ENCODE measurements at regions not wholly inside any gene's neighbourhood (a gene's known extent, or its start where the extent isn't known, plus 50 kb on each side); places are given as distances from the start of the nearest gene placed in this dataset.

DNA sequence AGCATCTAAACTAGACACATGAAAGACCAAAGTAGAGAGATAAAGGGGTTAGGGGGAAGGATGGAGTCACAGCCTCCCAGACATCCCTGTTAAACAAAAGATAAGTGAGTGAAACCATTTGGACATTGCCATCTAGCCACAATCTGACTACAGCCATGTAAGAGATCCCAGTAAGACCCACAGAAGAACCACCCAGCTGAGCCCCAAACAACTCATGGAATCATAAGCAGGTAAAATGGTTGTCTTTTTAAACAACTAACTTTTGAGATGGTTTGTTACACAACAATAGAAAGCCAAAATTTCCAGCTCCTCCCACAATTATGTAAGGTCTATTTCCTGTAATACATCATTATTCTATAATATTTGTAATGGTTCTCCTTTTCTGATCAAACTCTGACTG lies 437.5 kb downstream of the IGSF11 start:
- DNase-seq = no peak
- ATAC-seq = no peak

DNA sequence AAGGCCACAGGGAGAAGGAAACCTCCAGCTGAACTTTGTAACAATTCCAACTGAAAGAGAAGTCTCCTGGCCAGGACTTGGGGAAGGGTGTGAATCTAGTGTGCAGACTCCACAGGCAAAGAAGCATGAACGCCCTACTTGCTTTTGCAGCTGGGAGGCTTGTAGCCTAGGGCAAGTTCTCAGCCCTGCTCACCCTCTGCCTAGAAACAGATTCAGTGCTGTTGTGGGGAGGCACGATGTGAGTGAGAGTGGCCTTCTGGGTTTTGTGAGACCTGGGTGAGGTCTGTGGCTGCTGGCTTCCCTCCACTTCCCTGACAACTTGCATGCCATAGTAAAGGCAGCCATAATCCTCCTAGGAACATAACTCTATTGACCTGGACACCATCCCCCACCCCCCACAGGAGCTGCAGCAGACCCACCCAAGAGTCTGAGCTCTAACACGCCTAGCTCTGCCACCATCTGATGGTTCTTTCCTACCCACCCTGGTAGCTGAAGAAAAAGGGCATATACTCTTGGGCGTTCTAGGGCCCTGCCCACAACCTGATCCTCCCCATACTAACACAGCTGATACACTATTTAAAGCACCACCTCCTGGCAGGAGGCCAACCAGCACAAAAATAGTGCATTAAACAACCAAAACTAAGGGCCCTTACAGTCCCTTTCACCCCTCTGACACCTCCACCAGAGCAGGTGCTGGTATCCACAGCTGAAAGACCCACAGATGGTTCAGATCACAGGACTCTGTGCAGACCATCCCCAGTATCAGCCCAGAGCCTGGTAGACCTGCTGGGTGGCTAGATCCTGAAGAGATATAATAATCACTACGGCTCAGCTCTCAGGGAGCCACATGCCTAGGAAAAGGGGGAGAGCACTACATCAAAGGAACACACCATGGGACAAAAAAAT lies 426.5 kb downstream of the IGSF11 start:
- H3K27ac ChIP-seq = no peak overlapping the region
- H3K4me3 ChIP-seq = no peak overlapping the region
- no peaks in the 10 kb centered on the region for H3K4me1 ChIP-seq
- H3K27me3 ChIP-seq = no peaks in the 10 kb centered on the region
- H3K9me3 ChIP-seq = peaks cover 0 to 29% of the 10 kb centered on the region in 2 donors
- TF ChIP-seq, protein P1, sequence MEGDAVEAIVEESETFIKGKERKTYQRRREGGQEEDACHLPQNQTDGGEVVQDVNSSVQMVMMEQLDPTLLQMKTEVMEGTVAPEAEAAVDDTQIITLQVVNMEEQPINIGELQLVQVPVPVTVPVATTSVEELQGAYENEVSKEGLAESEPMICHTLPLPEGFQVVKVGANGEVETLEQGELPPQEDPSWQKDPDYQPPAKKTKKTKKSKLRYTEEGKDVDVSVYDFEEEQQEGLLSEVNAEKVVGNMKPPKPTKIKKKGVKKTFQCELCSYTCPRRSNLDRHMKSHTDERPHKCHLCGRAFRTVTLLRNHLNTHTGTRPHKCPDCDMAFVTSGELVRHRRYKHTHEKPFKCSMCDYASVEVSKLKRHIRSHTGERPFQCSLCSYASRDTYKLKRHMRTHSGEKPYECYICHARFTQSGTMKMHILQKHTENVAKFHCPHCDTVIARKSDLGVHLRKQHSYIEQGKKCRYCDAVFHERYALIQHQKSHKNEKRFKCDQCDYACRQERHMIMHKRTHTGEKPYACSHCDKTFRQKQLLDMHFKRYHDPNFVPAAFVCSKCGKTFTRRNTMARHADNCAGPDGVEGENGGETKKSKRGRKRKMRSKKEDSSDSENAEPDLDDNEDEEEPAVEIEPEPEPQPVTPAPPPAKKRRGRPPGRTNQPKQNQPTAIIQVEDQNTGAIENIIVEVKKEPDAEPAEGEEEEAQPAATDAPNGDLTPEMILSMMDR (IDR thresholded peaks at IDR 0.05) = no peak
- DNase-seq = no peak
- no peak for ATAC-seq
- intact Hi-C loops (cut with DNase I) = no loop called here
- H3K36me3 ChIP-seq = no peaks in the 10 kb centered on the region

More for the DNA sequence above, 437.5 kb downstream of the IGSF11 start:
- H3K36me3 ChIP-seq = no peaks in the 10 kb centered on the region
- TF ChIP-seq, protein P1 (IDR thresholded peaks at IDR 0.05) = no peak
- H3K27ac ChIP-seq = no peak overlapping the region
- H3K9me3 ChIP-seq = peaks cover 0 to 17% of the 10 kb centered on the region in 2 donors
- H3K27me3 ChIP-seq = no peaks in the 10 kb centered on the region
- intact Hi-C loops (cut with DNase I) = no loop called here
- no peaks in the 10 kb centered on the region for H3K4me1 ChIP-seq
- no peak overlapping the region for H3K4me3 ChIP-seq

DNA sequence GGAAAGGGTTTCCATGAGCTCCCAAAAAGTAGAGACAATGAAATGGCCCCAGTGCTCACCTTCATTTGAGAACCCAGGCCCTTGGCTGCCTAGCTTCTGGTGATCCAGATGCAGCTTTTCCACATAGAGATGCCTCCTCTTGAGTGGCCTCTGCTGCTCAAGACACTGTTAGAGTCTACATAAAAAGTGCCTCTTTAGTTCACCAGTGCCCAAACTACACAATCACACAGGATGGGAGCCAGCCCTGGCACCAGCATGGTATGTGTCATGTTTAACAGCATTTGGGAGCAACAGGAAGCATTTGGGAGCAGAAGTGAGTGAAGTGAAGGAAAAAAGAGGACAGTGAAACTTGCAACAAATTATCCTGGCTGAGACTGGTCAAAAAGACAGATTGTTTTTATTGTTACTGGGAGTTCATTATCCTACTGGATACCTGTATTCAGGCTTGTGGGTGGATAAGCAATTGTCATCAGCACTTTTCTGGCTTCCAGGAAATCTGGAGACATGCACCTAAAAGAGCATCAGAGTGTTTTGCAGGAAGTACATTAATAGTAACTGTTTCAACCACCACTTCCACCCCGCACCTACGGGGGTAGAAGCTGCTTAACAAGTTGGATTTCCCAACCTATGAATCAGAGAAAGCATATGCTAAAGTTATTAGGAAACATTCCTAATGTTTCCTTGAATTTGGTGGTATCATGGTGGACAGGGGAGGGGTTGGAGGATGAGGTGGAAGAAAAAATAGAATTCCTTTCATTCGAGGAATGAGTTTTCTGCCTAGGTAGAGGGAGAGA lies 416.2 kb downstream of the IGSF11 start:
- no peak overlapping the region for H3K27ac ChIP-seq
- TF ChIP-seq, protein P1 (IDR thresholded peaks at IDR 0.05) = no peak
- no peaks in the 10 kb centered on the region for H3K9me3 ChIP-seq
- intact Hi-C loops (cut with DNase I) = no loop called here
- H3K4me1 ChIP-seq = no peaks in the 10 kb centered on the region
- H3K27me3 ChIP-seq = no peaks in the 10 kb centered on the region
- no peak overlapping the region for H3K4me3 ChIP-seq
- ATAC-seq = no peak
- no peaks in the 10 kb centered on the region for H3K36me3 ChIP-seq
- DNase-seq = no peak

DNA sequence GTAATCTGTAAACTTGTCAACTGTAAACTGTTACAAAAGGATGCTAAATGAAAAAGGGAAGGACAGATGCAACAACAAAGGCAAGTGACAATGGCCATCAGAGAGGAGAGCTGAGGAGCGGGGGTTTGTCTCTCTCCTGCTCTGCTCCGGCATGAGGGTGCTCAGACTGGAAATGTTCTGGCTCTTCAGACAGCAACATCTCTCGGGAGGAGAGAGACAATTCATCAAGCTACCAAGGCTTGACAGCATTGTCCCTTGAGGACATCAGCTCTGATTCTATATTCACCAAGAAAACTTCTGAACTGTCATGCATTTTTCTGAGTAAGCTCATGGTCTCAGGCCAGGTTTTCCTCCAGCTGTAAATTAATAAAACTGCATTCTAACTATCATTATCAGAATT lies 408.2 kb downstream of the IGSF11 start:
- Histone ChIP-seq H3K4me3 (no peak overlapping the region), H3K4me1 (no peaks in the 10 kb centered on the region), H3K27ac (no peak overlapping the region), H3K36me3 (no peaks in the 10 kb centered on the region), H3K9me3 (no peaks in the 10 kb centered on the region), H3K27me3 (no peaks in the 10 kb centered on the region)
- intact Hi-C loops (cut with DNase I) = no loop called here
- TF ChIP-seq, protein P1 (IDR thresholded peaks at IDR 0.05) = no peak
- DNase-seq (no peak), ATAC-seq (no peak)
